ENCODE measurements at regions not wholly inside any gene's neighbourhood (a gene's known extent, or its start where the extent isn't known, plus 50 kb on each side); places are given as distances from the start of the nearest gene placed in this dataset.

DNA sequence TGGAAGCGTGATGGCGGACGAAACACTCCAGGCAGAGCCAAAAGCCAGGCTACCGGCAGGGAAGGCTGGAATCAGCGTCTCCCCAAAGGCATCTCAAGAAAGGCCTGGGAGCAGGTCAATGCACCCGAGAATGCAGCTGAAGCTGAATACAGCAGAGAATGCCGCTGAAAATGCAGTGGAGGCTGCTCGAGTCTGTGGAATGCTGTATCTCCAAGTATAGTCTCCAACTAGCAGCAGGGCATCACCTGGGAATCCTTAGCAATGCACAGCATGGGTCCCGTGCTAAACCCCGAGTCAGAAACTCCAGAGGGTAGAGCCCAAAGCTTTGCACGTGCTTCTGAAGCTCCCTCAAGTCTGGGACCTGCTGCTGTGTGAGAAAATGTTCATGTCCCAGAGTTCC, 191.1 kb upstream of the ALKAL2 start:
- H3K9me3 Mint-ChIP-seq (ENCODE audit: unreplicated experiment), result peaks cover 7% of the 10 kb centered on the region
- no peaks in the 10 kb centered on the region for H3K27me3 ChIP-seq (ENCODE audit: insufficient read depth, low read length)
- FAIRE-seq, result no peak
- no peak overlapping the region for H3K27ac Mint-ChIP-seq (ENCODE audit: unreplicated experiment)
- no peak overlapping the region for H3K9ac ChIP-seq (ENCODE audit: low read length)
- no peak overlapping the region for H2AFZ ChIP-seq (ENCODE audit: low read depth, low read length)
- H3K36me3 Mint-ChIP-seq (ENCODE audit: low read depth, unreplicated experiment), result no peaks in the 10 kb centered on the region
- no peaks in the 10 kb centered on the region for H3K79me2 ChIP-seq (ENCODE audit: insufficient read depth, low read length)
- H3K27ac ChIP-seq (ENCODE audit: low read depth, low read length), result no peak overlapping the region
- no peak for TF ChIP-seq EZH2 (IDR thresholded peaks at IDR 0.05; ENCODE audit: insufficient read depth, low read length)
- TF ChIP-seq, protein P1, sequence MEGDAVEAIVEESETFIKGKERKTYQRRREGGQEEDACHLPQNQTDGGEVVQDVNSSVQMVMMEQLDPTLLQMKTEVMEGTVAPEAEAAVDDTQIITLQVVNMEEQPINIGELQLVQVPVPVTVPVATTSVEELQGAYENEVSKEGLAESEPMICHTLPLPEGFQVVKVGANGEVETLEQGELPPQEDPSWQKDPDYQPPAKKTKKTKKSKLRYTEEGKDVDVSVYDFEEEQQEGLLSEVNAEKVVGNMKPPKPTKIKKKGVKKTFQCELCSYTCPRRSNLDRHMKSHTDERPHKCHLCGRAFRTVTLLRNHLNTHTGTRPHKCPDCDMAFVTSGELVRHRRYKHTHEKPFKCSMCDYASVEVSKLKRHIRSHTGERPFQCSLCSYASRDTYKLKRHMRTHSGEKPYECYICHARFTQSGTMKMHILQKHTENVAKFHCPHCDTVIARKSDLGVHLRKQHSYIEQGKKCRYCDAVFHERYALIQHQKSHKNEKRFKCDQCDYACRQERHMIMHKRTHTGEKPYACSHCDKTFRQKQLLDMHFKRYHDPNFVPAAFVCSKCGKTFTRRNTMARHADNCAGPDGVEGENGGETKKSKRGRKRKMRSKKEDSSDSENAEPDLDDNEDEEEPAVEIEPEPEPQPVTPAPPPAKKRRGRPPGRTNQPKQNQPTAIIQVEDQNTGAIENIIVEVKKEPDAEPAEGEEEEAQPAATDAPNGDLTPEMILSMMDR (IDR thresholded peaks at IDR 0.05; ENCODE audit: insufficient read depth, low read depth, low read length), result no peak
- H3K4me1 ChIP-seq (ENCODE audit: insufficient read depth, low read length), result no peaks in the 10 kb centered on the region
- DNase-seq (ENCODE audit: low read depth), result no peak
- H4K20me1 ChIP-seq (ENCODE audit: insufficient read depth, low read length), result no peaks in the 10 kb centered on the region
- H3K36me3 ChIP-seq (ENCODE audit: insufficient read depth, low read length), result no peaks in the 10 kb centered on the region
- no peak overlapping the region for H3K4me2 ChIP-seq (ENCODE audit: low read length)
- H3K27me3 Mint-ChIP-seq (ENCODE audit: low read depth, unreplicated experiment), result peaks cover 15% of the 10 kb centered on the region
- H3K4me1 Mint-ChIP-seq (ENCODE audit: low read depth, unreplicated experiment), result no peaks in the 10 kb centered on the region
- no peaks in the 10 kb centered on the region for H3K9me3 ChIP-seq (ENCODE audit: insufficient read depth, low read depth, low read length)
- no peak overlapping the region for H3K4me3 Mint-ChIP-seq (ENCODE audit: unreplicated experiment)
- H3K4me3 ChIP-seq (ENCODE audit: insufficient read depth, low read depth, low read length), result no peak overlapping the region

DNA sequence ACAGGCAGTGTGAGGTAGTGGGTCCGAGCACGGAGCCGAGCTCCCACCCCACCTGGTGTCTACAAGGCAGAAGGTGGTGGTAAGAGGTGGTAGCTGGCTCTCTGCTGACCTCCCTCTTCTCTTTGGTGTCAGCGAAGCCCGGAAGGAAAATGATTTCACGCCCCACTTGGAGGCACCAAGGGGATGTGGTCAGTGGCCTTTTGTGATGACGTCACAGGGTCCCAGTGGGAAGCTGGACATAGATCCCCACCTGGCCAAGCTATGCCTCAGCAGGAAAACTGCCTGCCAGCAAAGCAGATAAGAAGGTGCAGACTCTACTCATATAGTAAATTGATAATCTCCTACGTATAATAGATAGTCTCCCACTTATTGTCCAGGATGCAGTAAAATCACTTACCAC, 183.7 kb upstream of the ALKAL2 start:
- Mint-ChIP-seq H3K4me1 (ENCODE audit: low read depth, unreplicated experiment) (peaks cover 3% of the 10 kb centered on the region), H3K27ac (ENCODE audit: unreplicated experiment) (no peak overlapping the region), H3K36me3 (ENCODE audit: low read depth, unreplicated experiment) (no peaks in the 10 kb centered on the region), H3K4me3 (ENCODE audit: unreplicated experiment) (no peak overlapping the region), H3K9me3 (ENCODE audit: unreplicated experiment) (peaks cover 6% of the 10 kb centered on the region), H3K27me3 (ENCODE audit: low read depth, unreplicated experiment) (peaks cover 34% of the 10 kb centered on the region)
- TF ChIP-seq EZH2 (IDR thresholded peaks at IDR 0.05; ENCODE audit: insufficient read depth, low read length), result no peak
- TF ChIP-seq, protein P1 (IDR thresholded peaks at IDR 0.05; ENCODE audit: insufficient read depth, low read depth, low read length), result no peak
- Histone ChIP-seq H2AFZ (ENCODE audit: low read depth, low read length) (no peak overlapping the region), H3K9ac (ENCODE audit: low read length) (no peak overlapping the region), H4K20me1 (ENCODE audit: insufficient read depth, low read length) (no peaks in the 10 kb centered on the region), H3K27ac (ENCODE audit: low read depth, low read length) (no peak overlapping the region), H3K9me3 (ENCODE audit: insufficient read depth, low read depth, low read length) (no peaks in the 10 kb centered on the region), H3K4me1 (ENCODE audit: insufficient read depth, low read length) (peaks cover 3% of the 10 kb centered on the region), H3K36me3 (ENCODE audit: insufficient read depth, low read length) (no peaks in the 10 kb centered on the region), H3K27me3 (ENCODE audit: insufficient read depth, low read length) (peaks cover 11% of the 10 kb centered on the region), H3K79me2 (ENCODE audit: insufficient read depth, low read length) (no peaks in the 10 kb centered on the region), H3K4me2 (ENCODE audit: low read length) (no peak overlapping the region), H3K4me3 (ENCODE audit: insufficient read depth, low read depth, low read length) (no peak overlapping the region)
- no peak for DNase-seq (ENCODE audit: low read depth)
- no peak for FAIRE-seq

DNA sequence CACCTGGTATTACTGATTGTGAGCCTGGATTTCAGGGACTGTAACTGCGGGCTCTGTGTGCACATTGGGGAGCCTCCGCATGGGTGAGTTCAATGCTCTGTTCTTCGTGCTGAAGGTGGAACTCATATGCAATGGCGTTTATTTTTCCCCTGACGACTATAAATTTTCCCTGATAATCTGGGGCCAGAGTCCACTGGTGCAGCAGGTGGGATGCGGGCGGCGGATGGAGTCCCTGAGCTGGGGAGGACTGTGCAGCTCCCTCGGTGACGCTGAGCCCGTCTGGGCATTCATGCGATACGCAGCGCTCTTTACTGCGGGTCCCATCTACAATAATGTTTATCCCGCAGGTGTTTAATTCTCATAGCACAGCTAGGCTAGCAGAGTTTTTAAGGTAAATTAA, 181.6 kb upstream of the ALKAL2 start:
- H3K4me1 ChIP-seq (ENCODE audit: insufficient read depth, low read length), result peaks cover 3% of the 10 kb centered on the region
- TF ChIP-seq EZH2 (IDR thresholded peaks at IDR 0.05; ENCODE audit: insufficient read depth, low read length), result no peak
- TF ChIP-seq, protein P1 (IDR thresholded peaks at IDR 0.05; ENCODE audit: insufficient read depth, low read depth, low read length), result no peak

More for the DNA sequence above, 181.6 kb upstream of the ALKAL2 start:
- Histone ChIP-seq H3K79me2 (ENCODE audit: insufficient read depth, low read length) (no peaks in the 10 kb centered on the region), H4K20me1 (ENCODE audit: insufficient read depth, low read length) (no peaks in the 10 kb centered on the region), H3K9me3 (ENCODE audit: insufficient read depth, low read depth, low read length) (no peaks in the 10 kb centered on the region), H3K4me2 (ENCODE audit: low read length) (no peak overlapping the region), H2AFZ (ENCODE audit: low read depth, low read length) (no peak overlapping the region), H3K27ac (ENCODE audit: low read depth, low read length) (no peak overlapping the region), H3K9ac (ENCODE audit: low read length) (no peak overlapping the region), H3K4me3 (ENCODE audit: insufficient read depth, low read depth, low read length) (no peak overlapping the region), H3K27me3 (ENCODE audit: insufficient read depth, low read length) (peaks cover 11% of the 10 kb centered on the region), H3K36me3 (ENCODE audit: insufficient read depth, low read length) (no peaks in the 10 kb centered on the region)
- H3K4me3 Mint-ChIP-seq (ENCODE audit: unreplicated experiment), result no peak overlapping the region
- DNase-seq (ENCODE audit: low read depth) (no peak), FAIRE-seq (no peak)
- no peak overlapping the region for H3K27ac Mint-ChIP-seq (ENCODE audit: unreplicated experiment)
- H3K4me1 Mint-ChIP-seq (ENCODE audit: low read depth, unreplicated experiment), result peaks cover 3% of the 10 kb centered on the region
- H3K27me3 Mint-ChIP-seq (ENCODE audit: low read depth, unreplicated experiment), result peaks cover 45% of the 10 kb centered on the region
- no peaks in the 10 kb centered on the region for H3K36me3 Mint-ChIP-seq (ENCODE audit: low read depth, unreplicated experiment)
- H3K9me3 Mint-ChIP-seq (ENCODE audit: unreplicated experiment), result peaks cover 3% of the 10 kb centered on the region

All from astrocyte (in vitro differentiated cells and primary cell).